WTC11 (cell line): ENCODE measurements at regions not wholly inside any gene's neighbourhood (a gene's known extent, or its start where the extent isn't known, plus 50 kb on each side); places are given as distances from the start of the nearest gene placed in this dataset.

Experiments used
- ATAC-seq: fragments of 200-7000 bp; cut with Tn5 transposase; 2 replicates; pipeline ENCODE4 v1.10.0; 2021; ENCODE audit warnings: mild to moderate bottlenecking, moderate library complexity
- CTCF ChIA-PET: fragments of 300-600 bp; sonication (Branson Sonifier 250); formaldehyde crosslinking; loops from one replicate; lab custom pipeline; 2021; ENCODE audit warnings: antibody characterized with exemption; lab: Charles Lee
- POLR2A ChIA-PET: fragments of 350-600 bp; sonication (Branson Sonifier 250); formaldehyde crosslinking; loops from one replicate; lab custom pipeline; 2021; ENCODE audit warnings: antibody characterized with exemption; lab: Charles Lee
- DNase-seq: peaks from one replicate; pipeline ENCODE4 v3.0.0; 2021; ENCODE audit warnings: low spot score
- H3K27ac Mint-ChIP-seq: 2 replicates; pipeline ENCODE4 v1.8.0; 2021; ENCODE audit warnings: mixed read lengths
- H3K27me3 Mint-ChIP-seq: 2 replicates; pipeline ENCODE4 v1.8.0; 2021; ENCODE audit warnings: low read depth, mild to moderate bottlenecking, moderate library complexity, mixed read lengths
- H3K36me3 Mint-ChIP-seq: 2 replicates; pipeline ENCODE4 v1.8.0; 2021; ENCODE audit warnings: mixed read lengths
- H3K4me1 Mint-ChIP-seq: 2 replicates; pipeline ENCODE4 v1.8.0; 2022; ENCODE audit warnings: mixed read lengths
- H3K4me3 Mint-ChIP-seq: 2 replicates; pipeline ENCODE4 v1.8.0; 2021; ENCODE audit warnings: mild to moderate bottlenecking, moderate library complexity, mixed read lengths
- H3K9me3 Mint-ChIP-seq: 2 replicates; pipeline ENCODE4 v1.8.0; 2021; ENCODE audit warnings: mixed read lengths
- AFF4 ChIP-seq: sonication (generic); formaldehyde crosslinking; IDR thresholded peaks from 2 replicates; pipeline ENCODE4 v1.8.1; 2023; ENCODE audit warnings: mild to moderate bottlenecking, missing genetic modification reagents, borderline replicate concordance
- CBFB ChIP-seq: sonication (generic); formaldehyde crosslinking; IDR thresholded peaks from 2 replicates; pipeline ENCODE4 v1.8.1; 2022; ENCODE audit warnings: mild to moderate bottlenecking, low read depth, missing genetic modification reagents
- E2F5 ChIP-seq: sonication (generic); formaldehyde crosslinking; IDR thresholded peaks from 2 replicates; pipeline ENCODE4 v1.8.1; 2022; ENCODE audit warnings: mild to moderate bottlenecking, moderate library complexity, missing genetic modification reagents
- ELF4 ChIP-seq: sonication (generic); formaldehyde crosslinking; IDR thresholded peaks from 2 replicates; pipeline ENCODE4 v1.8.1; 2022; ENCODE audit warnings: low read depth, mild to moderate bottlenecking, moderate library complexity, missing genetic modification reagents
- EMX1 ChIP-seq: fragments of 250-450 bp; sonication (Bioruptor Pico); IDR thresholded peaks from 2 replicates; pipeline ENCODE4 v1.8.0; 2021; ENCODE audit warnings: mild to moderate bottlenecking
- FOXP1 ChIP-seq: sonication (generic); formaldehyde crosslinking; IDR thresholded peaks from 2 replicates; pipeline ENCODE4 v1.8.0; 2022; ENCODE audit warnings: missing genetic modification reagents, mild to moderate bottlenecking, moderate library complexity, borderline replicate concordance
- MXD4 ChIP-seq: fragments of 250-450 bp; sonication (Bioruptor Pico); IDR thresholded peaks from 2 replicates; pipeline ENCODE4 v1.8.0; 2021; ENCODE audit warnings: mild to moderate bottlenecking, moderate library complexity, borderline replicate concordance
- PRDM15 ChIP-seq: sonication (generic); formaldehyde crosslinking; IDR thresholded peaks from 2 replicates; pipeline ENCODE4 v1.8.0; 2022; ENCODE audit warnings: missing genetic modification reagents
- TCF7 ChIP-seq: sonication (generic); formaldehyde crosslinking; IDR thresholded peaks from 2 replicates; pipeline ENCODE4 v1.8.0; 2022; ENCODE audit warnings: mild to moderate bottlenecking, low read depth, missing genetic modification reagents, moderate library complexity
- ZNF232 ChIP-seq: sonication (generic); formaldehyde crosslinking; IDR thresholded peaks from 2 replicates; pipeline ENCODE4 v1.8.0; 2022; ENCODE audit warnings: mild to moderate bottlenecking, missing genetic modification reagents
- ZSCAN18 ChIP-seq: fragments of 250-450 bp; sonication (Bioruptor Pico); IDR thresholded peaks from 2 replicates; pipeline ENCODE4 v2.1.2; 2022; ENCODE audit warnings: mild to moderate bottlenecking, moderate library complexity

- ATAC-seq, result peak; percentile 91
- Mint-ChIP-seq H3K9me3 (no peaks in the 10 kb centered on the region), H3K27ac (0 out of 2 replicates have a peak overlapping the region, but pooled peaks have one; percentile 64), H3K4me3 (no peak overlapping the region), H3K36me3 (no peaks in the 10 kb centered on the region), H3K4me1 (peaks cover 27% of the 10 kb centered on the region), H3K27me3 (no peaks in the 10 kb centered on the region)
- no peak for DNase-seq
- ChIA-PET POLR2A (no interaction called here), CTCF (no interaction called here)
- TF ChIP-seq TCF7 (CRISPR knock-in tag) (no peak), MXD4 (CRISPR knock-in tag) (no peak), ZSCAN18 (CRISPR knock-in tag) (no peak)
These were observed 406.5 kb upstream of the GJE1 start for GRCh38 chr6:141726248-141726647.

GRCh38 chr6:141724731-141725130 is 408.0 kb upstream of the GJE1 start:
- no peaks in the 10 kb centered on the region for H3K9me3 Mint-ChIP-seq
- peaks cover 25% of the 10 kb centered on the region for H3K4me1 Mint-ChIP-seq
- POLR2A ChIA-PET, result no interaction called here

More at GRCh38 chr6:141724731-141725130, 408.0 kb upstream of the GJE1 start:
- Mint-ChIP-seq H3K27me3 (no peaks in the 10 kb centered on the region), H3K4me3 (no peak overlapping the region), H3K36me3 (no peaks in the 10 kb centered on the region), H3K27ac (no peak overlapping the region)
- ATAC-seq (no peak), DNase-seq (no peak)
- TF ChIP-seq ELF4 (CRISPR knock-in tag) (no peak), PRDM15 (CRISPR knock-in tag) (no peak), AFF4 (CRISPR knock-in tag) (no peak), ZNF232 (CRISPR knock-in tag) (no peak), E2F5 (no peak), EMX1 (CRISPR knock-in tag) (no peak), CBFB (CRISPR knock-in tag) (no peak), FOXP1 (CRISPR knock-in tag) (no peak)
- CTCF ChIA-PET, result no interaction called here
